ENCODE measurements at regions not wholly inside any gene's neighbourhood (a gene's known extent, or its start where the extent isn't known, plus 50 kb on each side); places are given as distances from the start of the nearest gene placed in this dataset.
"Not testable (repeated sequence)": the region's sequence is repeated elsewhere in the genome, so short reads cannot be mapped to it uniquely, and the experiment has no call there.

DNA sequence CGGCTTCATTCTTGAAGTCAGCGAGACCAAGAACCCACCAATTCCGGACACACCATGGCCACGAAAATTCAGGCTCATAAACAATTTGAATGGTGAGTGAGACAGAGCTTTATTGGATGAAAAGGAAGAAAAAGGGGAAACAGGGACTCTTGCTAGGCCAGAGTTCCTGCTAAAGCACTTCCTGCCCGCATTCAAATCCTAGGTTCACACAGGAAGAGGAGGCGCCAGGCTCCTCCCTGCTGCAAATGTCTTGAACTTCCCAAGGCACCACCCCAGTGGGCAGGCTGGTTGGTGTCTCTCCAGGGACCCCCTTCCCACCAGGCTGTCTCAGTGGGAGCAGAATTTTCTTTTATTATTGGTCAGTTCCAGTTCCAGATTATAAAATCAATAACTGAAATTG, 121.2 kb downstream of the FSCB start:
- DNase-seq (ENCODE audit: low spot score): no peak

DNA sequence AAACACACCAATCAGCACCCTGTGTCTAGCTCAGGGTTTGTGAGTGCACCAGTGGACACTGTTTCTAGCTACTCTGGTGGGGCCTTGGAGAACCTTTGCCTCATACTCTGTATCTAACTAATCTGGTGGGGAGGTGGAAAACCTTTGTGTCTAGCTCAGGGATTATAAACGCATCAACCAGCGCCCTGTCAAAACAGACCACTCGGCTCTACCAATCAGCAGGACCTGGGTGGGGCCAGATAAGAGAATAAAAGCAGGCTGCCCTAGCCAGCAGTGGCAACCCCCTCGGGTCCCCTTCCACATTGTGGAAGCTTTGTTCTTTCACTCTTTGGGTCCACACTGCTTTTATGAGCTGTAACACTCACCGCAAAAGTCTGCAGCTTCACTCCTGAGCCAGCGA, 121.8 kb downstream of the FSCB start:
- not testable (repeated sequence) for DNase-seq (ENCODE audit: low spot score)

DNA sequence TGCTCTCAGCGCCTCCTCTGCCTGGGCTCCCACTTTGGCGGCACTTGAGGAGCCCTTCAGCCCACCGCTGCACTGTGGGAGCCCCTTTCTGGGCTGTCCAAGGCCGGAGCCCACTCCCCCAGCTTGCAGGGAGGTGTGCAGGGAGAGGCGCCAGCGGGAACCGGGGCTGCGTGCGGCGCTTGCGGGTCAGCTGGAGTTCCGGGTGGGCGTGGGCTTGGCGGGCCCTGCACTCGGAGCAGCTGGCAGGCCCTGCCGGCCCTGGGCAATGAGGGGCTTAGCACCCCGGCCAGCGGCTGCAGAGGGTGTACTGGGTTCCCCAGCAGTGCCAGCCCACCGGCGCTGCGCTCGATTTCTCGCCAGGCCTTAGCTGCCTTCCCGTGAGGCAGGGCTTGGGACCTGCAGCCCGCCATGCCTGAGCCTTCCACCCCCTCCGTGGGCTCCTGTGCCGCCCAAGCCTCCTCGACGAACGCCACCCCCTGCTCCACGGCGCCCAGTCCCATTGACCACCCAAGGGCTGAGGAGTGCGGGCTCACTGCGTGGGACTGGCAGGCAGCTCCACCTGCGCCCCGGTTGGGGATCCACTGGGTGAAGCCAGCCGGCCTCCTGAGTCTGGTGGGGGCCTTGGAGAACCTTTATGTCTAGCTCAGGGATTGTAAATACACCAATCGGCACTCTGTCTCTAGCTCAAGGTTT, 122.3 kb downstream of the FSCB start:
- not testable (repeated sequence) for DNase-seq (ENCODE audit: low spot score)

DNA sequence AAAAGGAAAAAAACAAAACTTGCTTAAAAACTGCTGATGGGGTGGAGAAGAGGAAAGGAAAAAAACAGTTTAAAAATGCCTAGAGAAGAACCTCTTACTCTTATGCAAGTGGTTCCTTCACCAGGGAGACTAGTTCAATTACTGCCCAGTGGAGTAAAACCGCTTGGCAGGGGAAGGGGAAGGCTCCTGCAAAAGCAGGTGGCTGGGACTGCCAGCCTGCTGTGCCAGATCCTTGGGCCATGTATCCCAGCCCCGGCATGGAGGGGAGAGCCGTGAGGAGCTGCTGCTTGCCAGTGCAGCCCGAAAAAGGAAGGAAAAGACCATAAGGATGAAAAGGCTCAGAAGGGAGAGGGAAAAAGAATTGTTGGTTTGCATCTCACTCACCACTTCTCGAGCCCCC, 123.0 kb downstream of the FSCB start:
- DNase-seq (ENCODE audit: low spot score): no peak

DNA sequence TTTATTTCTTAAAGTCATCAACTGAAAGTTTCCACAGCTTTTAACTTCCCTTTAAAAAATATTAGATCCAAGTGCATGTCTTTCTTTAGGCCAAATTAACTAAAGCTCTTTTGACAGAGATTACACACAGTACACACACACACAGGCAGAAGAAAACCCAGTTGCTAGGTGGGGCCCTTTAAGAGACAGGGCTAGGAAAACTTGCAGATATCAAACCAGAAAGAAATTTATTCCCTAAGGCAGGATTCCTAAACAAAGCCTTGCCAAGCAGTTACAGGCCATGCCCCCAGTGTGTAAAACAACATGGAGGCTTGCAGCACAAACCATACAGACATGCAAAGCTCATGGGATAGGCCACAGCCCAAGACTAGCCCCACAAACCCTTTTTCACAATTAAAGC, 123.4 kb downstream of the FSCB start:
- no peak for DNase-seq (ENCODE audit: low spot score)

DNA sequence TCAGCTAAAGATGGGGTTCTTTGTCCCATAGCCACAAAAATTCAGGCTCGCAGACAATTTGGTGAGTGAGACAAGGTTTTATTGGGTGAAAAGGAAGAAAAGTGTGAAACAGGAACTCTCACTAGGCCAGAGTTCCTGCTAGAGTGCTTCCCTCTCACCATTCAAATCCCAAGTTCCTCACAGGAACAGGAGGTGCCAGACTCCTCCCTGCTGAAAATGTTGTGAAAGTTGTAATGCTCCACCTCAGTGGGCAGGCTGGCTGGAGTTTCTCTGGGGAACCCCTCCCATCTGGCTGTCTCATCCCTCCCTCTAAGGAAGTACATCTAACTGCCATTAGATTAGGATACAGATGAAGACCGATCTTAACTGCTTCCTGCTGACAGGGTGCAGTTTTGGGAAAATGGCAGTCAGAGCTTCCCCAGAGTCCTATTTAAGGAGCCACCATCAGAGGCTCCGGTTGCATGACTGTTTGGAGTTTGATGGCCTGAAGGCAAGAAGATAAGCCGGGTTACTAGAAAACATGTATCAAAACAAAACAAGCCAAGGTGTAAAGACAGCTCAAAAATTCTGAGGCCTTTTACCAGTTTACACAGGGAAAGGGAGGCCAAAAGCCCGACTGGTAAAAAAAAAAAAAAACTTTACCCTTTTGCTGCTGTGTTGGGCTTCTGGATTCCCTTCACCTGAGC, 127.6 kb downstream of the FSCB start:
- peak; percentile 1 for DNase-seq (ENCODE audit: low spot score)

DNA sequence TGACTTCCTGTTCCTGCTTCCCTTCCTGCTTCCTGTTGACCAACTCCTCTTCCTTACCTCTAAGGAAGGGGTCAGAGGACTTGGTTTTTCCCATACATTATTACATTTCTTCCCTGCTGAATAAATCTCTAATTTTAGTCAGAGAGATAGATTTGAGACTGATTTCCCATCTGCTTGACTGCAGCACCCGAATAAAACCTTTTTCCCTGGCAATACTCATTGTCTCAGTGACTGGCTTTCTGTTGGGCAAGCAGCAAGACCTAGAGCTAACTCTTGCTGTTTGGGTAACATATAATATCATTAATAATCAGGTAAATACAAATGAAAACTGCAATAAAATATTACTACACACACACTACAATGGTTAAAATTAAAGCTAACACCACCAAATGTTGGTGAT, 132.2 kb downstream of the FSCB start:
- no peak for DNase-seq (ENCODE audit: low spot score)

DNA sequence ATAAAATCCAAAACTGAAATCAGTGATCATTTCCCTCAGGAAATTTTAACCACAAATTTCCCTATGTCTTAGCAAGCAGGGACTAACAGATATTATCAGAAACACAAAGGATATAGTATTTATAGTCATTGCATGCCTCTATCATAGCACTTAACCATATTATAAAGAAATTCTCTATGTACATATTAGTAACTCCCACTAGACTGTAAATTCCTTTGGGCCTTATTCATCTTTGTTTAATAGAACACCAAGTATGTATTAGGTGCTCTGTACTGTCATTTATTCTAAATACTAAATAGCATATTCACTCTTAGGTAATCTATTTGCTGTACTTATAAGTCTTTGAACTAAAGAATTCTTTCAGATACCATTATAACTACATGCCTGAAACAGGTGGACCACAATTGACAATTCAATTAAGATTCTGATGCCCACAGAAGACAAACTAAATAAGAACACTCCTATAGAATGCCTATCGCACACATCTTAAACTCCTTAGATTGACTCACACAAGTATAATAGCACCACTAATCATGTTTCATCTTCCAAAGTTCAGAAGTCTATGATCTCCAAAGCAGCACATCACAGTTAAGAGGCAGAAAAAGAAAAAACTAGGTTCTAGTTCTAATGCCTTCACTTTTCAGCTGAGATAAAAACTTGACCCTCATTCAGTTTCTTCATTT, 134.1 kb downstream of the FSCB start:
- no peak for DNase-seq (ENCODE audit: low spot score)

DNA sequence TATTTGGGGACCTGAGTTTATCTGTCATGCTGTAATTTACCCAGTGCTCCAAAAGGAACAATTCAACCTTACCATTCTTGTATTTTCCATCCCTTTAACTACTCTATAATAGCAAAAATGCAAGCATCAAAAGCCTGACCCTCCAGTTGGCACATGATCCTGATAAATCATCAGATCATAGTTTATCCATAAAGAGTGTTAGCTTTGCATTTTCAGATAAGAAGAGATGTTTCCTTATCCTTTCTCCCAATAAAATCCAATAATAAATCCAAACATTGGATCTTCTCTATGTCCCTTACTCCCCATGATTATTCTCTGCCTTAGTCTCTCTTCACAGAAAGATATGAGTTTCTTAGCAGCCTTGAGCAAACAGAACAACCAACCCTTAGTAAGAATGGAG, 134.9 kb downstream of the FSCB start:
- no peak for DNase-seq (ENCODE audit: low spot score)

DNA sequence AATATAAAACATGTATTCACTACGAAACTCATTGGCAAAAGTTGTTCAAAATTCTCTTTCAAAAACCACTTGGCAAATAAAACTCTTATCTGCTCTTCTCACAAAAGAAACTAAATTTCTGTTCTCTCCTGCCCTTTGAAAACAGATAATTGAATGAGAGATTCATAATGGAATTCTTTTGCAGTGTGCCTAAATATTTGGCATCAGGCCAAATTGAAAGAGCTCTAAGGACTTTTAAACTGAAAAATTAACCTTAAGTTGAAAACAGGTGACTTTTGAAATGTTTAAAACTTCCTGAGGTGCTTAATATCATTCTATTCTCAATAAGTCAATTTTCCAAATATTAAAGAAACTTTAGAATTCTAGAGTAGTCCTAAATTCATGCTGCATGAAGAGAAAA, 136.4 kb downstream of the FSCB start:
- no peak for DNase-seq (ENCODE audit: low spot score)

DNA sequence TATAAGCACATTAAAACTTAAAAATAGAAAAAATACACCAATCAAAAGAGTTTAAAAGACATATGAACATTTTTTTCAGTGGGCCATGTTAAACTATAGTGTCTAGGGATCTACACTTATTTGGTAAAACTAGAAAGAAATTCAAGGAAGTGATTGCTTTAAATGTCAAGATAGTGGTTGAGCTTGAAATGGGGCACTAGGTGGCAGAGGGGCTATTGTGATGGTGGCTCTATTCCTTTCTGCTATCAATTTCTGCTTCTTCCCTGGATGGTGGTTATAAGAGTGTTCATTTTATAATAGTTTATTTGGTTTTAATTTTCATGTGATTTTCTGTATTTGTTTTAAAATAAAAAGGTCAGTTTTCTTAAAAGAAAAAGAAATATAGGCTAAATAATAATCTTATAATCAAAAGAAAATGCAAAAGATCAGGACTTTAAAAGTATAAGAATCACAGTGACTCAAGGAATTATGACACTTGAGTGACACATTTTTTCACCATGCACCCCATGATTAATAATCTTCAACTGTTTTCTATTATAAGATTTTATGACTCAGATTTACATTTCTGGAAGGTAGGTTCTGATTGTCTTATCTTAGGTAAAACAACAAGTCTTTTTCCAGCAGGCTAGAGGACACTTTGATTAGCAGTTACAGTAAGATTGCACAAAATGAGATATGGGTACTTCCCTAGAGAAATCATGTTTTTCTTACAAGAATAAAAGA, 137.5 kb downstream of the FSCB start:
- no peak for DNase-seq (ENCODE audit: low spot score)

DNA sequence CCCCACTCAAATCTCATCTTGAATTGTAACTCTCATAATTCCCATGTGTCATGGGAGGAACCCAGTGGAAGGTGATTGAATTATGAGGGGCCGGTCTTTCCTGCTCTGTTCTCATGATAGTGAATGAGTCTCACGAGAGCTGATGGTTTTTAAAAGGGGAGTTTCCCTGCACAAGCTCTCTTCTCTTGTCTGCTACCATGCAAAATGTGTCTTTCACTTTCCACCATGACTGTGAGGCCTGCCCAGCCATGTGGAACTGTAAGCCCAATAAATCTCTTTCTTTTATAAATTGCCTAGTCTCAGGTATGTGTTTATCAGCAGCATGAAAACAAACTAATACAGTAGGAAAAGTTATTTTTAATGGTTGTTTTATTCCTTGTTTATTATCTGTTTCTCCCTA, 146.0 kb downstream of the FSCB start:
- DNase-seq (ENCODE audit: low spot score): no peak

DNA sequence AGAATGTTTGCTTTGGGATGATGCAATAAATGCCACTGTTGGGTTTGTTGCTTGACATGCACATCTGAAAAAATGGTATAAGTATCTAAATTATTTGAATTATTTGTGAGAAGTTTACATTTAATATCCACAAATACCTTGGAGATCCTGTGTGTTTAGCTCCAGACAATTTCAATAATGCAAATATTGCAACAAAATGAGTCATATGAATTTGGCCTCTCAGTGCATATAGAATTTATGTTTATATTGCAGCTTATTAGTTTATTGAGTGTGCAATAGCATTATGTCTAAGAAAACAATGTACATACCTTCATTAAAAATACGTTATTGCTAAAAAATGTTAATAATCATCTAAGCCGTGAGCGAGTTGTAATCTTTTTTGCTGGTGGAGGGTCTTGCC, 153.3 kb downstream of the FSCB start:
- DNase-seq (ENCODE audit: low spot score): no peak

DNA sequence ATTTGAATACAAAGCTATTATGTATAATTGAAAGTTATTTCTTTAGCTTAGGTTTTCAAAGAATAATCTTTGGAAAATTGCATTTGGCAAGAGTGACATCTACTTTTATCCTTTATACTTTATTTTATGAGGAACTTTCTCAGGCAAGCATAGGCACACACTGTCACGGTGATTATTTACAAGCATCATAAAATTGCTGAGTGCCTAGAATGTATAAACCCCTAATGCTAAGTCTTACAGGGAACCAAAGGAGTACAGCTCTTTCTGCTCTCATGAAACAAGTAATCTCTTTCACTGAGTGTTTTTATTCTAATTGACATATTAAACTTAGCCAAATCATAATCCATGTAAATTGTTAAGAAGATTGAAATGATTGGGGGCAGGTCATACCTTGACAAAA, 154.9 kb downstream of the FSCB start:
- DNase-seq (ENCODE audit: low spot score): no peak

DNA sequence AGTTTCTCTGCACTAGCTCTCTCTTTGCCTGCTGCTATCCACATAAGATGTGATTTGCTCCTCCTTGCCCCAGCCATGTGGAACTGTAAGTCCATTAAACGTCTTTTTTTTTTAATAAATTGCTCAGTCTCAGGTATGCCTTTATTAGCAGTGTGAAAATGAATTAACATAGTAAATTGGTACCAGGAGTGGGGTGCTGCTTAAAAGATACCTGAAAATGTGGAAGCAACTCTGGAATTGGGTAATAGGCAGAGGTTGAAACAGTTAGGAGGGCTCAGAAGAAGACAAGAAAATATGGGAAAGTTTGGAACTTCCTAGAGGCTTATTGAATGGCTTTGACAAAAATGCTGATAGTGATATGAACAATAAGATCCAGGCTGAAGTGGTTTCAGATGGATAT, 159.8 kb downstream of the FSCB start:
- no peak for DNase-seq (ENCODE audit: low spot score)

DNA sequence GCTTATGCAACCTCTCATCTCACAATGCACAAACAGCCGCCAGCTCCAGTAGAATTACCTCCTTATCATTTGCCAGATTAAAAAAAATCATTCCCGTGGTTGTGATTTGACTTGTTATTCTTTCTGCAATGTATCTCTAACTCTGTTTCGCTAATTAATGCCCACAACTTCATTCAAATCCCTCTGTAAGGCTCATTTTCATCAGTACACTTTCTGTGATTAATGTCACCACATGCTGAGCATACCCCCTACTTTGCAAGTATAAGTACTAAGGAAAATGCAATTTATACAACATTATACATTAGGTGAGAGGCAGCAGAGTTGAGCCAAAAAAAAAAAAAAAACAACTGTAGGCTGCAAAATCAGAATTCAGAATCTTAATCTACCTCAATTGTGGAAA, 166.0 kb downstream of the FSCB start:
- no peak for DNase-seq (ENCODE audit: low spot score)

DNA sequence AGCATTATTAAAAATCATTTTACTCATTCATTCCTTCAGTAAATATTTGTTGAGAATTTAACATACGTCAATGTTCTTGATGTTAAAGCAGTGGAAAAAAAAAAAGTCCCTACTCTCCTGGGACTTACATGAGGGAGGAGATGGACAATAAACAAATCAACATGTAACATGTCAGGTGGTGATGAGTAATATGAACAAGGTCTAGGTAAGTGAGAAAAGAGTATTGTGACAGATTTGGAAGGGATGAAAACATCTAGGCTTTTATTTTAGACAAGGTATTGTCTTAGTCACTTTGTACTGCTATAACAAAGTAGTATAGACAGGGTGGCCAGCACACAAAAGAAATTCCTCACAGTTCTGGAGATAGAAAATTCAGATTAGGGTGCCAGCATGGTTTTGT, 167.2 kb downstream of the FSCB start:
- no peak for DNase-seq (ENCODE audit: low spot score)

DNA sequence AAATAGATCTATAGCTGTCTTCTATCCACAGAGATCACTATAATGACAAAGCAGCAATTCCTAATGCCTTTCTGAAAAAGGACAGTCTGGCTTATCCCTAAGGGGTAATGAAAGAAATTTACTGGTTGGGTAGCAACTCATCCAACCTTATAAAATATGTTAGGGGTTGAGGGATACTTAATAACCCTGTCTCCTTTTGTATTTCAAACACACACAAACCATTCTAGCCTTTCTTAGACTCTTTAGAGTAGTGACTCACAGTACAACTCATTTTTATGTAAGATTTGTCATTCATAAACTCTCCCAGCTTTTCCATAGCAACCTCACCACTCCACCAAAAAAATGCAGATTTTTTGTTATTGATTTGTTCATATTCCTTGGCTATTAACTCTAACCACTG, 167.9 kb downstream of the FSCB start:
- DNase-seq (ENCODE audit: low spot score): peak; percentile 1

DNA sequence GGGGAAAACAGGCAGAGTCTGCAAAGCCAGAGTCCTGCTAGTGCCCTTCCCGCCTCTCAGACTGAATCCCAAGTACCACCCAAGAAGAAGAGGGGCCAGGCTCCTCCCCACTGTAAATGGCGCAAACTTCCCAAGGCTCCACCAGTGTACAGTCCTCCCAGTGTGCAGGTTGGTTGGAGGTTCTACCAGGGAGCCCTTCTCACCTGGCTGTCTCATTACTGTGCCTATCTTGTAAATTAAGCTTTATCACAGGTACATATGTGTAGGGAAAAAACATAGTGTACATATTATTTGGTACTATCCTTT, 189.7 kb downstream of the FSCB start:
- DNase-seq (ENCODE audit: low spot score): no peak

DNA sequence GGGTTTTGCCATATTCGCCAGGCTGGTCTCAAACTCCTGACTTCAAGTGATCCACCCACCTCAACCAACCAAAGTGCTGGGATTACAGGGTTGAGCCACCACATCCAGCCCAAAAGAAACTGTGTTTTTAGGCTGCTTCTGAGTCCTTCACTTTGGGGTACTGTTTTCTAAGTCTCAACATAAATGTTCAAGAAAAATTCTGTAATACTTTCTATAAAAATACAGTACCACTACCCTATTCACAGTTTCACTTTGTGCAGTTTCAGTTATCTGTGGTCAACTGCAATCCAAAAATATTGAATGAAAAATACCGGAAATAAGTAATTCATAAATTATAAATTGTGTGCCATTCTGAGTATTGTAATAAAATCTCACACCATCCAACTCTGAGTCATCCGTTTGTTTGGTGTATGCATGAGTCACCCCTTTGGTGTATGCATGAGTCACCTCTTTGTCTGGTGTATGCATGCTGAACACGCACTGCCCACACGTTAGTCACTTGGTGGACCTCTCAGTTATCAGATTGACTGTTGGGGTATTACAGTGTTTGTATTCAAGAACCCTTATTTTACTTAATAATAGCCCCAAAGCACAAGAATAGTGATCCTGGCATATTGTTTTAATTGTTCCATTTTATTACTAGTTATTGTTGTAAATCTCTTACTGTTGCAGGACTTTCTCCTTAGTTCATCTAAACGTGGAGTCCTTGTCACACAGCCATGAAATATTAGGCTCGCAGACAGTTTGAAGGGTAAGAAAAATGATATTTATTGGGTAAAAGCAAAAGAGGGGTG, 190.2 kb downstream of the FSCB start:
- DNase-seq (ENCODE audit: low spot score): peak; percentile 87

DNA sequence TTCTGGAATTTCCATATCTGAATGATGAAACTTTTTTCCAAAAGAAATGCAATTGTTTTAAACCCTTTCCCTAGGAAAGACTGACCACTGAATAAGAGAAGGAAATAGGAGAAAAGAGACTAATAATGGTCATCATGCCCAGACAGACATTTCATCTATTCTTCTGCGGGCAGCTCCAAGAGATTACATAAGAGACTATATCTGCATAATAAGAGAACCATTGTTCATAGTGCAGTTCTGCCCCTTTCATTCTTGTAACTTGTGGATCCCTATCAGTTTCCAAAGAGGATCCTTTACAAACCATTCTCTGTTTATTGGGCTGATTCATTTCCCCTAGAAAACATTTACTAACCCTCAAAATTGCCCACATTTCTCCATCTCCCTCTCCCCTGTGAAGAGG, 197.8 kb downstream of the FSCB start:
- no peak for DNase-seq (ENCODE audit: low spot score)

DNA sequence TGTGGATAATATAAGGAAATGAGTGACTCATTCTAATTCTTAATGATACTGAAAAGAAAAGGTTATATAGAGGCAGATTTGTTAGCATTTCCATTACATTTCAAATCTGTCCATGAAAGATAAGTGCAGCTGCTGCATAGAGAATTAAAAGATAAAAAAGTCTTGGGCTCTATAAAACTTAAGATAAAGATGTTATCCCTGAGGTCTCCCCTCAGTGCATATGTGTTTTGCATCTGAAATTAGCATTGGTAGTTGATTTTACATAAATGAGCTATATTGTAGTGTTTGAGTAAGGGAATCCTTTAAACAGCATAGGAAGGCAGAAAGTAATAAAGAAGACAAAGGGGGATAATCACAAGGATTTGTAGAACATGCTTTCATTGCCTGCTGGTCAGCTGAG, 206.2 kb downstream of the FSCB start:
- no peak for DNase-seq (ENCODE audit: low spot score)

Data from kidney tubule cell (primary cell).